NCI-H1092 (cell line): ENCODE measurements at regions not wholly inside any gene's neighbourhood (a gene's known extent, or its start where the extent isn't known, plus 50 kb on each side); places are given as distances from the start of the nearest gene placed in this dataset.
"Not testable (repeated sequence)": the region's sequence is repeated elsewhere in the genome, so short reads cannot be mapped to it uniquely, and the experiment has no call there.

Source experiments
- DNase-seq: peaks from one replicate; lab custom pipeline; 2025; lab: John Stamatoyannopoulos, UW

DNA sequence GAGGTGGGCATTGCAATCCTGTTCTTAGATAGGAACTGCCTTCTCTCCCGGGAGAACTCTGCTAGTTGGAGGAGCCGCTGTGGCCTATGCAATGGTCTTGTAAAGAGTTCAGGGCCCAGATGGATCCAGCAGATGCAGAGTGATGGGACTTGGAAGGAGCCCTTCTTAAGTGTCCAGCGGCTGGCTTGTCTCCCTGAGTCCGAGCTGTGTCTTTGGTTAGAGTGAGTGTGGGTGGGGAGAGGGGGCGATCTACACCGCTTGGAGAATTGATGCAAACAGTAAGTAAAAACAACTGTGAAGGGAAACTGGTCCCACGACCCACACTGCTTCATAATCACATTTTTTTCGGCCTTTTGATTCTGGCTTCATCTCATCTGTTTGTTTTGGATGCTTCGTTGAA, 89.8 kb upstream of the CYRIA start:
- no peak for DNase-seq

DNA sequence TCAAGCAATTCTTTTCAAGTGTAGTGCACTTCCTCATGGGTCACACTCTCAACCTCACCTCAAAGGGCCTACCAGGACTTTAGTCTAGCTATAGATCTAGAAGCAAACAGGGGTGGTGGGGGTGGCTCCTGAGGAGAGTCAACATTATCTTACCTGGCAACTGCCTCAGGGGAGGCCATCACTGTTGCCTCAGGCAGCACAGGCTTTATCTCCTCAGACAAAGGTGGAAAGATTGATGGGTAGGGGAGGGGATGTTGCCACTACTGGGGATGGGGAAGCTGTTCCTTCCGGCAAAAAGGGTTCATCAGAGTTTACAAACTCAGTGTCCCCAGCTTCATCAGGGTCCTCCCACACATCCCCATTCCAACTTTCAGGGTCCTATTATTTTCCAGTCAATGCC, 87.4 kb upstream of the CYRIA start:
- DNase-seq: not testable (repeated sequence)

DNA sequence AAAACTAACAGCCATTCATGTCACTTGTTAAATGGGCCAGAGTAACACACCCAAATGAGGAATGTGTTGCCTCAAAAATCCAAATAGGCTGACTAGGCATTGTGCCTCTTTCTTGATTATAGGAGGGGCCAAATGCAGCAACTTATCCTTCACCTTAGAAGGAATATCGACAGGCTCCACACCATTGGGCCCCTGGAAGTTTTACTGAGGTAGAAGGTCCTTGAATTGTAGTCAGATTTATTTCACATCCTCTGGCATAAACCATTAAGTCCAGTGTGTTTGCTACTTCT, 85.2 kb upstream of the CYRIA start:
- DNase-seq: not testable (repeated sequence)

DNA sequence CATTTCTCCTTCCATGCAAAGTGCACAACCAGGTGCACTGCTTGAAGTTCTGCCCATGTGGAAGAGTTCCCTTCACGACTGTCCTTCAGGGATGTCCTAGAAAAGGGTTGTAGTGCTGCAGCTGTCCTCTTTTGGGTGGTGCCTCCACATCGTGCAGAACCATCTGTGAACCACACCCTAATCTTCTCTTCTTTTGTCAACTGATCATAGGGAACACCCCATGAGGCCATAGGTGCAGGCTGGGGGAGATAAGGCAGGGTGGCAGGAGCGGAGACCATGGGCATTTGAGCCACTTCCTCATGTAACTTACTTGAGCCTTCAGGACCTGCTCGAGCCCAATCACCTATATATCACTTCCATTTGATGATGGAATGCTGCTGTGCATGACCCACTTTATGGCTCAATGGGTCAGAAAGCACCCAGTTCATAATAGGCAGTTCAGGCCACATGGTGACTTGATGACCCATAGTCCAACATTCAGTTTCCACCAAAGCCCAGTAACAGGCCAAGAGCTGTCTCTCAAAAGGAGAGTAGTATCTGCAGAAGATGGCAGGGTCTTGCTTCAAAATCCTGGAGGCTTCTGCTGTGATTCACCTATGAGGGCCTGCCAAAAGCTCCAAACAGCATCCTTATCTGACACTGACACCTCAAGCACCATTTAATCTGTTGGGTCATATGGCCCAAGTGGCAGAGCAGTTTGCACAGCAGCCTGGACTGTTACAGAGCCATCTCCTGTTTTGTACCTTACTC, 84.7 kb upstream of the CYRIA start:
- no peak for DNase-seq

DNA sequence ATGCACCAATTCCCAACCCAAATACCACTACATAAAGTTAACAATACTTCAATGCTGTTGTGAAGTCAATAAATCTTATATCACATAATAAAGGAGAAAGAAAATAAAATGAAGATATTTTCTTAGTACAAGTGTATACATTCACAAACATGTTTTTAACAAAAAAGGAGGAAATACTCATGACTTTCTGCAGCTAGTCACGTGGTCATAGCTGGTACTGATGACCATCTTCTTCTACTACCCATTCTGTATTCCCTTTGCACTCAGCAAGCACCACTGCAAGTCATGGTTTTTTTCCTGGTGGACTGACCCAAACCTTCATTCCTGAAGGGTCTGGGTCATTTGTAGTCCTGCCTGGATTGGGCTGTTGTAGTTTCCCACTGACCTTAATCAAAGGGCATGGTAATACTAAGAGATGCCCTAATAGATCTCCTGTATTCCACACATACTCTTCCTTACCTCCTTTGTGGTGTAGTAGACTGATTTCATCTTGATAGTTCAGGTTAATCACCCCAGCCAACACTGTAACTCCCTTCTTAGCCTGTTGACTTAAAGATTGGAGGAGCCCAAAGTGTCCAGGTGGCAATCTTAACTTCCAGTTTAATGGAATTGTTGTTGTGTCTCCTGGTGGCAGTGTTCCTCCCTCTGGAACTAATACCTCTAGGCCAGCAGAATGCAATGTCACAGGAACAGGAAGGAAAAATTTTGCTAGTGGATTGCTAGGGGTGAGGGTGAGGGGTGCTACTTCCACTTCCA, 83.1 kb upstream of the CYRIA start:
- not testable (repeated sequence) for DNase-seq

DNA sequence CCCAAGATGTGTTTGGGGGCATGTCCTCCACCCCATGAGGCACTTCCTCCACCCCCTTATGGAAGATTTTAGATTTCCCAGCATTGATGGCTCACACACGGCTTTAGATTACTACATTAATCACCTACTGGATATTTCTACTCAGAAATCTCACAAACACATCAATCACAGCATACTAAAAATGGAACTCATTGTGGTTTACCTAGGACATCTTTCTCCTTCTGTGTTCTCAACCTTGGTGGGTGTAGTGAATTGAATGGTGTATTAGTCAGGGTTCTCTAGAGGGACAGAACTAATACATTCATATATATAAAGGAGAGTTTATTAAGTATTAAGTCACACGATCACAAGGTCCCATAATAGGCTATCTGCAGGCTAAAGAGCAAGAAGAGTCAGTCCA, 82.1 kb upstream of the CYRIA start:
- DNase-seq: no peak

DNA sequence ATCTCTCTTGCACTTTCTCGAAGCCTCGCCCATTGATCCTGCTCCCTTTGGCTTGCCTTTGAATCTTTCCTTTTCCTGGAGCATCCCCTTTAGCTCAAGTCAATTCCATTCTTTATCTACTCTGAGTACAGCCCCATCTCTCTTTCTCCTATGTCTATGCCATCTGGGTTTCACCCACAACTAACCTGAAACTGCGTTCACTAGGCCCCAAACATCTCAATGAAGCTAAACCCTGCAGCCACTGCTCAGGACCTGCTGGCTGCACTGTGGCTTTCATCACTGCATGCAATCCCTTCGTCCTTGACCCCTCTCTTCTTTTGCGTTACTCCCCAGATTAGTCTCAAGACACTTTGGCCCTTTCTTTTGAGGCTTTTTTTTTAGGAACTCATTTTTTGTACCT, 81.6 kb upstream of the CYRIA start:
- no peak for DNase-seq

DNA sequence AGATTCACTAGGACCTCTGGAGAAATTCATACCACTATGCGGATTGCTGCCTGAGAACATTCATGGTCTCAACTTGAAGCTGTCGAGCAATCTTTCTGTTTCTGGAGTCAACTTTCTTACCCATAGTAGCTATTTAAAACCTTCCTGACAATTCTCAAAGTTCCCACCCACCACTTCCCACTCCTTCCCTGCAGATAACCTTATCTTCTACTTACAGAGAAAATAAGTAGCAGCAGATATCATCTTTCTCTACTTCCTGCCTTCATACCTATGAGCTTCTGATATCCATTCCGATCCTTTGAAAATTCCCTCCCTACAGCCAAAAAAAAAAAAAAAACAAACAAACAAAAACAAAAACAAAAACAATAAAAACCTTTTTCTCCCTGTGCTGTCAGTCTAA, 81.2 kb upstream of the CYRIA start:
- DNase-seq: no peak

DNA sequence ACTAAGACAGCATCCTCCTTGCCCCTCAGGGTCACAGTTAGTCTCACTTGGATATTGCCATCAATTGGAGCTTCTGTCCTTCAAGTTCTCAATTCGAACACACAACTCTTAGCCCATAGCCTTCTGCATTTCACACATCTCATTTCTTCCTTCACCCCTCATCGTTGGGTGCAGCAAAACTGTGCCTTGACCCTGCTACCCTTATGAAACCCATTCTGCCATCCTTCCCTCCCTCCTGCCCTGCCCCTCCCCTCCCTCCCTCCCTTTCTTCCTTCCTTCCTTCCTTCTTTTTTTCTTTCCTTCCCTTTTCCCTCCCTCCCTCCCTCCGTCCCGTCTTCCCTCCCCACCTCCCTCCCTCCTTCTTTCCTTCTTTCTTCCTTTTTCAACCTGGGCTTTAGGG, 80.7 kb upstream of the CYRIA start:
- DNase-seq: no peak

DNA sequence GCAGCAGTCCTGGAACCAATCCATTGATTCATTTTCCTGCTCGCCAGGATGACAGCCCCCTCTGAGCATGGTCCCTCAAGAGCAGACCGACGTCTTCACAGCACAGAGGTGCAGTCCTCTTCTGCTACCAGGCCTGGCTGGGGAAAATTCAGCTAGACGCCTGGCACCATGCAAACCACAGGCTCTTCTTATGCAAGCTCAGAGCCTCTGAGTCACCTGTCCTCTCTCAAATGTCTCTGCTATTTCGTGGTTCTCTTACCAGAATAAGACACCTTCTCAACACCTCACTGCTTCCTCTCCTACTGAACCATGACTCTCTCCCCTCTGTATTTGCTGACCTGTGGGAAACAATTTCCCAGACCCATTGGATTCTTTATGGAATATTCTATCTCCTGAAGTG, 79.8 kb upstream of the CYRIA start:
- no peak for DNase-seq

DNA sequence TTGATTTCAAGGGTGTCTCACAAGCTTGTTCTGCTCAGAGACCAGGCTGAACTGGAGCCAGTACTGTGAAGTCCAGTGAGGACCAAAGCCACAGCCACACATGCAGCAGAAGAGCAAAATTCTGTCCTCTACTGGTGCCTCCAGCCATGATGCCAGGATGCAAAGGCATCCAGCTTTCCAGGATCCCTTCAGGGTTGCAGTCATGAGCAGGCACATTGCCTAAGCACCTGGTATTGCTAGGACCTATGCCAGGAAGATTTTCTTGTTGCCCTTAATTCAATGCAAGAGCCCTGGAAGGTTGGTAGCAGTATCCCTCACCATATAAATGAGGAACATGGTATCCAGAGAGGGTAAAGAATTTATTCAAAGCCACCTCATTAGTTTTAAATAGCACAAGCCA, 78.9 kb upstream of the CYRIA start:
- no peak for DNase-seq

DNA sequence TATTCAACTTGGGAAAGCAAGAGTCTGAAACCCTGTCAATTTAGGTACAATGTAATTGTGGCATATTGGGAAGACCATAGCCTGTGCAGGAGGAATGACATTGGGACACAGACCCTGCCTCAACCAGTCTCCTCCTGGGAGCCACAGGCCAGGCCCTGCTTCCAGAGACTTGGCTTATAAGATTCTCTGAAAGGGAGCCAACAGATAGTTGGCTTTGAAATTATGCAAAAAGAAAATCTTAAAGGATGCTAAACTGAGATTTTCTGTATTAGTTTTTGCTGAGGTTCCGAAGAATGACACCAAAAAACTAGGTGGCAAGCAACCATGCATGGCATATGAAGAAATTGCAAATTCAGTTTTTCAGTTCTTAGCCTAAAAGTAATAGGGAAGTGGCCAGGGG, 76.4 kb upstream of the CYRIA start:
- DNase-seq: no peak

DNA sequence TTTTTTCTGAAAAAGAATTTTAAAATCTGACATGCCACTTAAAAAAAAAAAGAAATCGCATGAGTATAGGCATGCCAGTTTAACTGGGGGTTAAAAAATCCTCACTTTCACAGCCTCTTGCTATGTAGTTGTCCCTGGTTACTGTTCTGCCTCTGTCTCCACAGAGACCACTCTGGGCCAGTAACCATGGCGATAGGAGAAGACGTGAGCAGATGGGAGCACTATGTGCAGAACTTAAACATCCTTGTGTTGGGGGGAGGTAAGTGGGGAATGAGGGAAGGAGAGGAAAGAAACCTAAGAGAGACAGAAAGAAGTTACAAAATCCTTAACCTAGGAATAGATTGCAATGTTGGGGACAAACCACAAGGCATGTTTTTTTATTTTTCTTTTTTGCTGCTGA, 75.9 kb upstream of the CYRIA start:
- DNase-seq: no peak

DNA sequence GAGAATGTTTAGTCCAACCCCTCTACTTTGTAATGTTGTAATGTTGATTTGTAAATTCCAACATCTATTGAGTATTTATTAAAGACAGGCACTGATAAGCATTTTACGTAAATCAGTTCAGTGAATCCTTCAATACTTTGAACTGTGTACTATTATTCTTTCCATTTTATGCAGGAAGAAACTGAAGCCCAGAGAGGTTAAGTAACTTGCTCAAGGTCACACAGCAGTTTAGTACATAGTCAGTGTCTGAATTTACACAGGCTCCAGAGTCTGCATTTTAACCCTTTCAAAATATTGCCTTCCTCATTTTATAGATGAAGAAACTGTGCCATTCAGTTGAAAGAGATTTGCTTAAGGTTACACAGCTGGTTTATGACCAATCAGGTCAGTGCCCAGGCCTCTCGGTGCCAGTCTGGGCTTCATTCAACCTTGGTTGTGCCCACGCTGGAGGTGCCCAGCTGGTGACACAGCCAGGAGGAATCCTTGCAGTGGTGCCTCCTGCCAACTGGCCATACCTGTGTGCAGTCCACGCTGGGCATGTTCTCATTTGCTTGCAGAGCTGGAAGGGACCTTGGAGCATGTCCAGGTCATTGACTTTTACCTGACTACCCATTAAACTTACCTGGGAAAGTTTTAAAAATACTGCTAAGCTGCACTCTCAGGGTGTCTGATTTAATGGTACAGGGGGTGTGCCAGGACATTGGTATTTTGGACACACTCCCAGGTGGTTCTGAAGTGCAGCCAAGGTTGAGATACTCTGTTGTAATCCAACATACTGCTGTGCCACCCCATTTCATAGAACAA, 74.3 kb upstream of the CYRIA start:
- no peak for DNase-seq

DNA sequence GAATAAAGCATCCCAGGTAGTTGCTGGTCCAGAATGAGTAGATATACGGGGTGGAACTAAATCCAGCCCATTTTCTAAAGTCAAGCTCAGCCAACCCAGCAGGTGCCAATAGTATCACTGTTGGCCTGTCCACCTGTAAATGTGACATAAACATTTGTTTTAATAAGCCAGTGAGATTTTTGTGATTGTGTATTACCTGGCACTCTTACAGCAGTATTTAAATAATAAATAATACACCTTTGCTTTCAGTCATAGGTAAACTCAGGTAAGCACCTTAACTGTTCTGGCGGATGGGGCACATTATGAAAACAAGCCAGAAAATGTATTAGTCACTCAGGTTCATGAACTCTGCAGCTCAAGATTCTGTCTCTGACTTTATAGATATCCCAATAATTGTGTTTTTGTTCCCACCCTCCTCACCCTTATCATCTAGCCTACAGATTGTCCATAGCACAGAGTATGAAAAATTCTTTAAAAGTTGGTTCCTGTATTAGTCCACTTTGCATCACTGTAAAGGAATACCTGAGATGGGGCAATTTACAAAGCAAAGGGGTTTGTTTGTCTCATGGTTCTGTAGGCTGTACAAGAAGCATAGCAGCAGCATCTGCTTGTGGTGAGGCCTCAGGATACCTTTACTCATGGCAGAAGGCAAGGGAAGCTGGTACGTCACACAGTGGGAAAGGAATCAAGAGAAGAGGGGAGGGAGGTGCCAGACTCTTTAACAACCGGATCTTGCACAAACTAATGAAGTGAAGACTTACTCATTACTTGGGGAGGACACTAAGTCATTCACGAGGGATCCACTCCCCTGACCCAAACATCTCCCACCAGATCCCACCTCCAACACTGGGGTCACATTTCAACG, 73.0 kb upstream of the CYRIA start:
- DNase-seq: no peak

DNA sequence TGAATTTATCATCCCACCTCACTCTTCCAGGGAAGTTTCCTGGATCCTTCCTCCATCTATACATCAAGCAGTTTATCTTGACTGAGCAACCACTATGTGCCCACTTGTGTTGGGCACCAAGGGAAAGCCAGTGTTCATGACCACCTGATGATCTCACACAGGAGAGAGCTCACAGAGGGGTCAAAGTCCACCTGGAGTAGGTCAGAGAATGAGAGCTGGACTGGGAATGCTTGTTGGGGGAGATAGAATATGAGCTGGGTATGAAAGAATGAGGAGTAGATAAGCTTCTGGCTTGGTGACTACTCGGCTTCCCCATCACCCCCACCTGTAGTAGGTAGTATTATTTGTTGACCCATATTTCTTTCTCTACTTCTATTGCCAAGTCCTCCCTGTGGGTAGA, 72.2 kb upstream of the CYRIA start:
- DNase-seq: no peak

DNA sequence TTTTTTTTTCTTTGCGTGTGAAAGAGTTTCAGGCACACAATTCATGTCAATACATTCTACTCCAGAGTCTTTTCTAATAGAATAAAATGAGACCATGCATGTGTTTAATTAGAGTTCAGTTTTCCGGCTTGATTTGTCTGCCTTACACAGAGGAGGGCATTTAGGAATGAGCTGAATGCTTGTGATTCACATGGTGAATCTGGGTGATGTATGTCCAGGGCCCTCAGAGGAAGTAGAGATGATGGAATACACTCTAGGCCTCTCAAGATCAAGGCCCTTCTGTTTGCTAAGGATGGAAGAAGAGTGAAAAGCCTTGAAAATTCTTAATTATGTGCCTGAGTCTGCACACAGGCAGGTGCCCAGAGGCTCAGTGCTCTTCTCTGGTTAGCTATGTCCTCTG, 71.0 kb upstream of the CYRIA start:
- DNase-seq: no peak

DNA sequence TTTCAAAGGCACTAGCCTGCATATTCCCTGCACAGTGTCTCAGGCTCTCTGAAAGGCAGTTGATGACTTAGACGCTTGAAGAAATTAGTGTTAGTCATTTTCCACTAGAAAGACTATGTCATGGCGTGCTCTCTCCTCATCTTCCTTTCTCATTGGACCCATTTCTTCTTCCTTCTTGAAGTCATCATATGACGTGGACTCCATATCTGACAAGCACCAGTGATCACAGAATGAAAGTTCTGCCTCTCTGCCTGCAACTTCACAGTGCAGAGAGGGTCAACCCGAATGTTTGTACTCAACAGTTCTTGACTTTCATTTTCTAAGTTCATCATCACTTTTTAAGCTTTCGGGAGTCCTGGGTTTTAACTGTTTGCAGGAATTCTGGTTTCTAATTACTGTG, 63.7 kb upstream of the CYRIA start:
- DNase-seq: no peak

DNA sequence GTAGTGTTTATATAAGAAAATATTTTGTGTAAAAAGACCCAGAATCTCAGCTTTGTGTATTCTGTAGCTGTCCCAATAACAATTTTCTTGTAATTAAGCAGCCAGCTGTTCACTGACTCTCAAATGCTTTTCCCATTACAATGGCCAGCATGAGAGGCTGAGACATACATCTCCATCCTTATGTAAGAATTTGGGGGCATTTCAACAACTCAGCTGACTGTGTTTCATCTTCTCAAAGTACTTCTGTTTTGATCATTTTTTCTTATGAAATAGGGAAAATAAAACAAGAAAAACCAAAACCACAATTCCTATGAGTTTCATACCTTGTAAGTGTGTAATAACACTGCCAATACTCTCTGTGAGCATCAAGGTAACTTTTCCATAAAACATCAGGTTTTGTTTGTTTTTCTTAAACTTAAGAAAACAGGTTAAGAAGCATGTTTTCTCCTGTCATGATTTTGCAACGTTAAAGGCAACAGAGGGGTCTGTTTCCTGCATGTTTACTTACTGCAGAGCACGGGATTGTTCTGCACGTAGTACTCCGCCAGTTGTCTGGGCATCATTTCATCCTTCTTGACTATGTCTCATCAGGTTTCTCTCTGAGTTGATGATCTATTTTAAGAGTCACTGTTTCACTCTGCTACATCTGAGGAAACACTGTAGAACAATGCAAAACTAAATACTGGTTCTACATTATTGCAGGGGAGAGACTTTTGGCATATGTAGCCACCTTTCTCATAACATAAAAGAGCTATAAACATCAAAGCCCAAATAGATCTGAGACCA, 62.9 kb upstream of the CYRIA start:
- DNase-seq: no peak

DNA sequence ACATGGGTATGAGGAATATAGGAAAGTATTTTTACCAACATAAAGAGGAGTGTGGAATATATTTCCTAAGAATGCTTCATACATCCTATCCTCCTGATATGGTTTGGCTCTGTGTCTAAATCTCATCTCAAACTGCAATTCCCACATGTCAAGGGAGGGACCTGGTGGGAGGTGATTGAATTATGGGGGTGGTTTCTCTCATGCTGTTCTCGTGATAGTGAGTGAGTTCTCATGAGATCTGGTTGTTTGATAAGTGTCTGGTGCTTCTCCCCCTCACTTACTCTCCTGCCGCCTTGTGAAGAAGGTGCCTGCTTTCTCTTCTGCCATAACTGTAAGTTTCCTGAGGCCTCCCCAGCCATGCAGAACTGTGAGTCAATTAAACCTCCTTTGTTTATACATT, 62.2 kb upstream of the CYRIA start:
- DNase-seq: not testable (repeated sequence)

DNA sequence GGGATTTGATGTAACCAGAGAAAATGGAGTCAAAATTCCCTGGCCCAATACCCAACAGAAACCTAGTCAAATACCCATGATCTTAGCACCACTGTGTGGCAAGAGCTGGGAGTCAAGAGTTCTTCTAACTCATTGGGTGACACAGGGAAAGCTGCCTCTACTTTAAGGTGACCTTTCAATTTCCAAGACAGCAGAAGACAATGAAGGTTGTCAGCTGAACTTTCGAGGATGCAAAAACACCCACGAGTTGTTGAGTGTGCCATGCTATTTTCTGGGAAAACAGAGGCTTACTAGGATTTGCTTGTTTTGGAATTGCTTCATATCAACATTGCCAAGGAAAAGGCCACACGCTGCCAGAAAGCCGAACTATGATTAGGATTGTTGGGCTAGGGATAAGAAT, 61.6 kb upstream of the CYRIA start:
- DNase-seq: no peak
